ENCODE measurements at regions not wholly inside any gene's neighbourhood (a gene's known extent, or its start where the extent isn't known, plus 50 kb on each side); places are given as distances from the start of the nearest gene placed in this dataset.

DNA sequence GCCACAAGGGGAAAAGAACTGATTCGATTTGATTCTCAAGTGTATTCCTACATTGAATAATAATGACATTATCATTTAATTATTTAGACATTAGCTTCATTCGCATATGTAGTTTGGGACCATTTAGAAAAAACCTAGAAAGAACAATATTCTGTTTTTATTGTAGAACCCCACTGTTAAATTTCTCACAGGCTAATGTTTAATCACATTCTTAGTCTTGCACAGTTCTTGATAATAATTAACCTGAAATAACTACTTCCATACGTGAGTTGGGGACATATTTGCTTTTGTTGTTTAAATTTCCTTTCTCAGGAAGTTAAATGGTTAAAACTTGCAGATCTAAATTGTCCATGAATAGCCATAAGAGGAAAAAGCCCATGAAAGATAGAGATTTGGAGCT is 275.2 kb downstream of the TFAP2B start:
- Histone ChIP-seq H4K20me1 (replicated peaks; ENCODE audit: insufficient read depth) (no peaks in the 10 kb centered on the region), H3K79me2 (replicated peaks; ENCODE audit: insufficient read depth) (no peaks in the 10 kb centered on the region), H3K27ac (ENCODE audit: low read depth) (no peak overlapping the region), H3F3A (replicated peaks; ENCODE audit: low read depth) (no peaks in the 10 kb centered on the region), H3K4me2 (no peak overlapping the region), H3K36me3 (ENCODE audit: insufficient read depth) (no peaks in the 10 kb centered on the region), H3K9me2 (ENCODE audit: insufficient read depth) (no peaks in the 10 kb centered on the region), H3K4me1 (ENCODE audit: insufficient read depth) (no peaks in the 10 kb centered on the region), H2AFZ (no peak overlapping the region), H3K27me3 (ENCODE audit: insufficient read depth) (no peaks in the 10 kb centered on the region), H3K4me3 (no peak overlapping the region)
- H3K4me1 Mint-ChIP-seq = no peaks in the 10 kb centered on the region
- no peak for ATAC-seq
- no peak for DNase-seq (ENCODE audit: low spot score)
- H3K4me3 Mint-ChIP-seq = no peak overlapping the region
- H3K27ac Mint-ChIP-seq = no peak overlapping the region
- H3K36me3 Mint-ChIP-seq (ENCODE audit: low read depth) = 0 out of 3 replicates have a peak, but pooled peaks cover 2% of the 10 kb centered on the region
- H3K27me3 Mint-ChIP-seq (ENCODE audit: insufficient read depth, low read depth, poor library complexity) = peaks cover 1% of the 10 kb centered on the region
- peaks cover 16% of the 10 kb centered on the region for H3K9me3 Mint-ChIP-seq
- TF ChIP-seq EZH2phosphoT487 (IDR thresholded peaks at IDR 0.05; ENCODE audit: unreplicated experiment) = no peak
- TF ChIP-seq, protein P1, sequence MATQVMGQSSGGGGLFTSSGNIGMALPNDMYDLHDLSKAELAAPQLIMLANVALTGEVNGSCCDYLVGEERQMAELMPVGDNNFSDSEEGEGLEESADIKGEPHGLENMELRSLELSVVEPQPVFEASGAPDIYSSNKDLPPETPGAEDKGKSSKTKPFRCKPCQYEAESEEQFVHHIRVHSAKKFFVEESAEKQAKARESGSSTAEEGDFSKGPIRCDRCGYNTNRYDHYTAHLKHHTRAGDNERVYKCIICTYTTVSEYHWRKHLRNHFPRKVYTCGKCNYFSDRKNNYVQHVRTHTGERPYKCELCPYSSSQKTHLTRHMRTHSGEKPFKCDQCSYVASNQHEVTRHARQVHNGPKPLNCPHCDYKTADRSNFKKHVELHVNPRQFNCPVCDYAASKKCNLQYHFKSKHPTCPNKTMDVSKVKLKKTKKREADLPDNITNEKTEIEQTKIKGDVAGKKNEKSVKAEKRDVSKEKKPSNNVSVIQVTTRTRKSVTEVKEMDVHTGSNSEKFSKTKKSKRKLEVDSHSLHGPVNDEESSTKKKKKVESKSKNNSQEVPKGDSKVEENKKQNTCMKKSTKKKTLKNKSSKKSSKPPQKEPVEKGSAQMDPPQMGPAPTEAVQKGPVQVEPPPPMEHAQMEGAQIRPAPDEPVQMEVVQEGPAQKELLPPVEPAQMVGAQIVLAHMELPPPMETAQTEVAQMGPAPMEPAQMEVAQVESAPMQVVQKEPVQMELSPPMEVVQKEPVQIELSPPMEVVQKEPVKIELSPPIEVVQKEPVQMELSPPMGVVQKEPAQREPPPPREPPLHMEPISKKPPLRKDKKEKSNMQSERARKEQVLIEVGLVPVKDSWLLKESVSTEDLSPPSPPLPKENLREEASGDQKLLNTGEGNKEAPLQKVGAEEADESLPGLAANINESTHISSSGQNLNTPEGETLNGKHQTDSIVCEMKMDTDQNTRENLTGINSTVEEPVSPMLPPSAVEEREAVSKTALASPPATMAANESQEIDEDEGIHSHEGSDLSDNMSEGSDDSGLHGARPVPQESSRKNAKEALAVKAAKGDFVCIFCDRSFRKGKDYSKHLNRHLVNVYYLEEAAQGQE (IDR thresholded peaks at IDR 0.05; ENCODE audit: unreplicated experiment) = no peak
- no peak for TF ChIP-seq STAT1 (IDR thresholded peaks at IDR 0.05; ENCODE audit: unreplicated experiment)

GRCh38 chr6:51094271-51094670 is 275.6 kb downstream of the TFAP2B start:
- 0 out of 3 replicates have a peak, but pooled peaks cover 2% of the 10 kb centered on the region for H3K36me3 Mint-ChIP-seq (ENCODE audit: low read depth)
- Histone ChIP-seq H4K20me1 (replicated peaks; ENCODE audit: insufficient read depth) (no peaks in the 10 kb centered on the region), H3K4me3 (no peak overlapping the region), H3F3A (replicated peaks; ENCODE audit: low read depth) (no peaks in the 10 kb centered on the region), H3K79me2 (replicated peaks; ENCODE audit: insufficient read depth) (no peaks in the 10 kb centered on the region), H3K27ac (ENCODE audit: low read depth) (no peak overlapping the region), H3K36me3 (ENCODE audit: insufficient read depth) (no peaks in the 10 kb centered on the region), H3K9me2 (ENCODE audit: insufficient read depth) (no peaks in the 10 kb centered on the region), H3K4me2 (no peak overlapping the region), H3K27me3 (ENCODE audit: insufficient read depth) (no peaks in the 10 kb centered on the region), H2AFZ (no peak overlapping the region), H3K4me1 (ENCODE audit: insufficient read depth) (no peaks in the 10 kb centered on the region)
- ATAC-seq = no peak
- peaks cover 1% of the 10 kb centered on the region for H3K27me3 Mint-ChIP-seq (ENCODE audit: insufficient read depth, low read depth, poor library complexity)
- H3K27ac Mint-ChIP-seq = no peak overlapping the region
- no peak overlapping the region for H3K4me3 Mint-ChIP-seq
- H3K9me3 Mint-ChIP-seq = peaks cover 16% of the 10 kb centered on the region
- DNase-seq (ENCODE audit: low spot score) = no peak
- no peaks in the 10 kb centered on the region for H3K4me1 Mint-ChIP-seq
- TF ChIP-seq STAT1 (IDR thresholded peaks at IDR 0.05; ENCODE audit: unreplicated experiment) (no peak), CREB1 (CRISPR knock-in tag; IDR thresholded peaks at IDR 0.05; ENCODE audit: low read depth) (no peak), ZNF114 (CRISPR knock-in tag; IDR thresholded peaks at IDR 0.05) (no peak), ETS1 (IDR thresholded peaks at IDR 0.05) (no peak), CTCF (conservative IDR thresholded peaks at IDR 0.05; ENCODE audit: low read depth in 2 of 2) (no peak), POLR2AphosphoS5 (IDR thresholded peaks at IDR 0.05; ENCODE audit: low read depth) (no peak), JUNB (IDR thresholded peaks at IDR 0.05; ENCODE audit: unreplicated experiment) (no peak), EZH2 (IDR thresholded peaks at IDR 0.05; ENCODE audit: low read depth, unreplicated experiment) (no peak), ZNF331 (CRISPR knock-in tag; IDR thresholded peaks at IDR 0.05; ENCODE audit: low read depth) (no peak), EZH2phosphoT487 (IDR thresholded peaks at IDR 0.05; ENCODE audit: unreplicated experiment) (no peak), NANOG (IDR thresholded peaks at IDR 0.05; ENCODE audit: borderline replicate concordance) (no peak)
- TF ChIP-seq, protein P1 (IDR thresholded peaks at IDR 0.05; ENCODE audit: unreplicated experiment) = no peak
